ENCODE measurements at regions not wholly inside any gene's neighbourhood (a gene's known extent, or its start where the extent isn't known, plus 50 kb on each side); places are given as distances from the start of the nearest gene placed in this dataset.

DNA sequence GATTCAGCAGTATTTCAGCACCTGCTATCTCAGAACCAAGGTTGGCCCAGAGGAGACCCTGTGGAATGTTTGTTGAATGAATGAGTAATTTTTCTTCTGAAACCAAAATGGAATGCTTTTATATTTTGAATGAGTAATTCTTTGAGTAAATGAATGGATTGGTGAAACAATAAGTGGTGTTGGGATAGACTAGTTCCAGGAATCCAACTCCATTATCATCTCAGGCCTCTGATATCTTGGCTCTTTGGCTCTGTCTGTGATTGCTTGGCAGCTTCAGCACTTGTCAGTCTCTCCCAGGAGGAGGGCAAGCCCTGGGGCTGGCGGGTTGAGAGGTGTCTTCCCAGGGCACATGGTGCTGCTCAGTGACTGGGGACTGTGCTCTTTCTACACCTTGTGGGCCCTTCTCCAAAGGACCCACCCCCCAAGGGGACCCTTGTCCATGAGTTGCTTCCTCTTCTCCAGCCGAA, 284.4 kb upstream of the FOXF1 start:
- TF ChIP-seq POLR2A (IDR thresholded peaks at IDR 0.05), result no peak
- TF ChIP-seq, protein P1, sequence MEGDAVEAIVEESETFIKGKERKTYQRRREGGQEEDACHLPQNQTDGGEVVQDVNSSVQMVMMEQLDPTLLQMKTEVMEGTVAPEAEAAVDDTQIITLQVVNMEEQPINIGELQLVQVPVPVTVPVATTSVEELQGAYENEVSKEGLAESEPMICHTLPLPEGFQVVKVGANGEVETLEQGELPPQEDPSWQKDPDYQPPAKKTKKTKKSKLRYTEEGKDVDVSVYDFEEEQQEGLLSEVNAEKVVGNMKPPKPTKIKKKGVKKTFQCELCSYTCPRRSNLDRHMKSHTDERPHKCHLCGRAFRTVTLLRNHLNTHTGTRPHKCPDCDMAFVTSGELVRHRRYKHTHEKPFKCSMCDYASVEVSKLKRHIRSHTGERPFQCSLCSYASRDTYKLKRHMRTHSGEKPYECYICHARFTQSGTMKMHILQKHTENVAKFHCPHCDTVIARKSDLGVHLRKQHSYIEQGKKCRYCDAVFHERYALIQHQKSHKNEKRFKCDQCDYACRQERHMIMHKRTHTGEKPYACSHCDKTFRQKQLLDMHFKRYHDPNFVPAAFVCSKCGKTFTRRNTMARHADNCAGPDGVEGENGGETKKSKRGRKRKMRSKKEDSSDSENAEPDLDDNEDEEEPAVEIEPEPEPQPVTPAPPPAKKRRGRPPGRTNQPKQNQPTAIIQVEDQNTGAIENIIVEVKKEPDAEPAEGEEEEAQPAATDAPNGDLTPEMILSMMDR (IDR thresholded peaks at IDR 0.05), result no peak

Measured in lower leg skin (tissue), 3 donors.